Fibroblast of pulmonary artery (primary cell): ENCODE measurements at regions not wholly inside any gene's neighbourhood (a gene's known extent, or its start where the extent isn't known, plus 50 kb on each side); places are given as distances from the start of the nearest gene placed in this dataset.

Experiments used
- DNase-seq: peaks from one replicate; pipeline ENCODE4 v3.0.0-alpha.2; 2010; ENCODE audit warnings: low read depth
- H3K4me3 ChIP-seq: replicated peaks from 2 replicates; pipeline ENCODE4 v1.5.1; 2011; ENCODE audit warnings: low read depth, mild to moderate bottlenecking, control low read depth, low read length, moderate library complexity
- TF ChIP-seq, protein P1 (sequence below): IDR thresholded peaks from 2 replicates; pipeline ENCODE4 v1.5.1; 2011; ENCODE audit warnings: mild to moderate bottlenecking, control low read depth, low read length, inconsistent platforms; ENCODE audit errors: missing control alignments

DNA sequence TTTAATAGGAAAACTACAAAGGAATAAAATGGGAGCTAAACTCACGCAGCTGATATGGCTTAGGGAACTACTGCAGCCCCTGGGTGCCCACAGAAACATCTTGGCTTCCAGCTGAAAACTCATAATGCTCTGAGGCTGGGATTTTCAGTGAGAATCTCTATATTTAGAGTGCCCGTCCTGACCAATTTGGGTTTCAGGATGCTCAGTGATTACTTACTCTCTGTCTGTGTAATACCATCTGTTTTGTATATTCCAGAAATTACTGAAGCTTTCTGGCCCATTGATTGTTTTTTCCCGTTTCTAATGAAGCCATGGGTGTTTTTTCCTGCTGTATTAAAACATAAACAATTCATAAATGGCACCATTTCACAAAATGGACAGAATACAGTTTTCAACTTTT, 50.6 kb upstream of the ZNF385D start:
- DNase-seq: no peak
- TF ChIP-seq, protein P1, sequence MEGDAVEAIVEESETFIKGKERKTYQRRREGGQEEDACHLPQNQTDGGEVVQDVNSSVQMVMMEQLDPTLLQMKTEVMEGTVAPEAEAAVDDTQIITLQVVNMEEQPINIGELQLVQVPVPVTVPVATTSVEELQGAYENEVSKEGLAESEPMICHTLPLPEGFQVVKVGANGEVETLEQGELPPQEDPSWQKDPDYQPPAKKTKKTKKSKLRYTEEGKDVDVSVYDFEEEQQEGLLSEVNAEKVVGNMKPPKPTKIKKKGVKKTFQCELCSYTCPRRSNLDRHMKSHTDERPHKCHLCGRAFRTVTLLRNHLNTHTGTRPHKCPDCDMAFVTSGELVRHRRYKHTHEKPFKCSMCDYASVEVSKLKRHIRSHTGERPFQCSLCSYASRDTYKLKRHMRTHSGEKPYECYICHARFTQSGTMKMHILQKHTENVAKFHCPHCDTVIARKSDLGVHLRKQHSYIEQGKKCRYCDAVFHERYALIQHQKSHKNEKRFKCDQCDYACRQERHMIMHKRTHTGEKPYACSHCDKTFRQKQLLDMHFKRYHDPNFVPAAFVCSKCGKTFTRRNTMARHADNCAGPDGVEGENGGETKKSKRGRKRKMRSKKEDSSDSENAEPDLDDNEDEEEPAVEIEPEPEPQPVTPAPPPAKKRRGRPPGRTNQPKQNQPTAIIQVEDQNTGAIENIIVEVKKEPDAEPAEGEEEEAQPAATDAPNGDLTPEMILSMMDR: no peak
- no peak overlapping the region for H3K4me3 ChIP-seq

DNA sequence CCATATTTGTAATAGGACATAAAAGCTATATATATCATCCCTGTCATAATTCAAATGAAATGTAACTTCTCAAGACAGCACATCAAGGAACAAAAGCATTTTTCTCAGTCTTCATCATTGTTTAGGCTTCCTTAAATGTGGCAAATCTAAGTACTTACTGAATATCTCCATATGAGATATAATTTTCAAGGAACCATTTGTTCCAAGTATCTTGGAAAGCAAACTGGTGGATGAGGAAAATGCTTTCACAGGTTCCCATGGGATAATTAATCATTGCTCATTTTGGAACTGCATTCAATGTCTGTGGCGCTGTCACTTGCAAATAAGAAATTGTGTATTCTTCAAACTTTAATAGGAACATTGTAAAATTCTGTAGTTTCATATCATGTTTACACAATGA, 52.6 kb upstream of the ZNF385D start:
- no peak overlapping the region for H3K4me3 ChIP-seq
- no peak for DNase-seq
- TF ChIP-seq, protein P1: no peak

DNA sequence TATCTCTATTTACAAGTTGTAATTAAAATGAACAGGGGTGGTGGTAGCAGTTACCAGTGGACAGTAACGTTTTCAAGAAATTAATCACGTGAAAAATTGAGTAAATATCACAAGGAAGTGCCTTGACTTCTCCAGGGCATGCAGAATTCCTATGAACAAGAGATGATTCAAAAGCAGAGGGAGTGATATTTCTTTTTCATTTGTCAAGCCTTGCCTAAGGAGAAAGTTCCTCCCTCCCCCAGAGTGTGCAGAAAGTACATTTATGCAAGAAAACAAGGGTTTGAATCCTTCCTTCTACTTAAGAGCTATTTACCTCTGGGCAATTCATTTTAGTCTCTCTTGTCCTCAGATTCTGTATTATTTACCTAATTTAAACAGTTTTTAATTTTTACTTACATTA, 53.3 kb upstream of the ZNF385D start:
- no peak overlapping the region for H3K4me3 ChIP-seq
- DNase-seq: no peak
- TF ChIP-seq, protein P1: no peak

DNA sequence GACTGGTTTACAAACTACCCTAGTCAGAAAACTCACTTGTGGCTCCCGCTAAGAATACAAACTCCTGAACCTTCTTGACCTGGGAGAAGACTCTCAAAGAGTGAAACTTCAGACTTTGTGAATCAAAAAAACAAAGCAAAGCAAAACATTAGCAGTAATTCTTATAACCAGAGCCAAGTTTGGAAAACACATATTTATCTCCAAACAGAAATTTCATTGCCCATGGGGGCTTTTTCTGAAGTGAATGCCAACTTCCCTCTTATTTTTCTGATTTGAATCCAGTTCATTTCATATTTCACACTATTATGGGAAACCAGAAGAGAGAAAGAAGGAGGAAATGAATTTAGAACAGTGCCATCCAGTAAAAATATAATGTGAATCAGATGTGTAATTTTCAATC, 55.7 kb upstream of the ZNF385D start:
- no peak for DNase-seq
- TF ChIP-seq, protein P1: no peak
- no peak overlapping the region for H3K4me3 ChIP-seq

DNA sequence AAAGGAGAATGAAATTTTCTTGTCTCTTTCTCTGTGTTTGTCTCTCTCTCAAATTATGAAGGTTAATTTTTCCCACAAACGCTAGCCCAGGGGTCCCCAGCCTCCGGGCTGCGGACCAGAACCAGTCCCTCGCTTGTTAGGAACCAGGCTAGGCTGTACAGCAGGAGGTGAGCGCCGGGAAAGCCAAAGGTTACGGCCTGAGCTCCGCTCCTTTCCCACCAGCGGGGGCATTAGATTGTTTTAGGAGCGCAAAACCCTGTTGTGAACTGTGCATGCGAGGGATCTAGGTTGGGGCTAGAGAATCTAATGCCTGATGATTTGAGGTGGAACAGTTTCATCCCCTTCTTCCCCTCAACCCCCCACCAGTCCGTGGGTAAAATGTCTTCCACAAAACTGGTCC, 74.7 kb upstream of the ZNF385D start:
- no peak for DNase-seq
- TF ChIP-seq, protein P1: no peak
- H3K4me3 ChIP-seq: no peak overlapping the region

DNA sequence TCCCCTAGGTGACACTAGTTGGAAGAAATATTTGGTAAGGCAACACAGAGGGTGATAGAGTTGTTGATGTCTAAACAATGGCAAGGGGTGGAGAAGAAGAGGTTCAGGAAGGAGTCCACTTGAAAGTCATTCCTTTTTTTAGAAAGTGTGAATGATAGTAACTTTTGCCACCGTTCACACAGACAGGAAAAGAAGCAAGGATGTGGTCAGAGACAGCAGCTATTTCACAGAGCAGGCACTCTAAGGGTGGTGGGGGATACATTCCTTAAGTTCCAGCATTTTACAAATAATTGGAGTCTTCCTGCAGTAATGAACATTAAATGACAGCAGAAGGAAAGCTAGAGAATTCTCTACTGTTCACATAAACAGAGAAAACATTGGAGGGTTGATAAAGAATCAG, 75.4 kb upstream of the ZNF385D start:
- TF ChIP-seq, protein P1: no peak

DNA sequence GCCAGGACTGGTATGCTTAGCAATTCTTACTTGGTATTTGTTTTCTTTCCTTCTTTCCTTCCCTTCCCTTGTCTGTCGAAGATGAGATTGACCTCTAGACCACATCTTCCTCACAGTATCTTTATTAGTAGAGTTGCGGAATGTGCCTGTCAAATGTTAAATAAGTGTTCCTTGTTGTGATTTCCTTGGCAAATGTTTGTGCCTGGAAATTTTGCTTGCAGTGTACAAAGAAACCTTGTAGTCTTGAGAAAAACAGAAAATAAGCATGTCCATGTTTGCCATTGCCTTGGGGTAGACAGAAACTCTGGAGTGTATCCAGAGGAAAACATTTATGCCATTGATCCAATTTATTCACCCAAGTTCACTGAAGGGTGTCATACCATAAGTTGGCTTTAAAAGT, 79.5 kb upstream of the ZNF385D start:
- TF ChIP-seq, protein P1: no peak
- H3K4me3 ChIP-seq: no peak overlapping the region
- DNase-seq: no peak

More for the DNA sequence above, 75.4 kb upstream of the ZNF385D start:
- no peak for DNase-seq
- H3K4me3 ChIP-seq: no peak overlapping the region
